GM12878 (cell line): ENCODE measurements at regions not wholly inside any gene's neighbourhood (a gene's known extent, or its start where the extent isn't known, plus 50 kb on each side); places are given as distances from the start of the nearest gene placed in this dataset.

Experiments used
- ATAC-seq: fragments of 200-7000 bp; cut with Tn5 transposase; 3 replicates; pipeline ENCODE4 v1.9.1; 2020; ENCODE audit warnings: mild to moderate bottlenecking, moderate library complexity
- BruUV-seq: library from RNA; stranded (reverse); fragments of 400-500 nt; replicated peaks from 2 replicates; lab custom pipeline; 2021; lab: Mats Ljungman, UMichigan
- CTCF ChIA-PET: fragments of 300-600 bp; sonication (Branson Sonifier 250); formaldehyde crosslinking; extraction: SDS; loops from one replicate; lab custom pipeline; 2021; ENCODE audit warnings: inconsistent platforms; lab: Yijun Ruan, JAX
- POLR2A ChIA-PET: fragments of 350-600 bp; formaldehyde crosslinking; extraction: SDS; loops from one replicate; lab custom pipeline; 2021; ENCODE audit warnings: inconsistent platforms; lab: Charles Lee
- RAD21 ChIA-PET: fragments of 300-600 bp; sonication (Branson Sonifier 250); formaldehyde crosslinking; loops from one replicate; lab custom pipeline; 2023; ENCODE audit warnings: antibody characterized with exemption; ENCODE audit not compliant: unreplicated experiment; lab: Charles Lee
- SMC1A ChIA-PET: fragments of 300-600 bp; sonication (Branson Sonifier 250); formaldehyde crosslinking; loops from one replicate; lab custom pipeline; 2023; ENCODE audit not compliant: unreplicated experiment, uncharacterized antibody; lab: Charles Lee
- DNase-seq: peaks from one replicate; pipeline ENCODE4 v3.0.0-alpha.2; 2011; ENCODE audit warnings: low read depth, low spot score
- FAIRE-seq: peaks from 3 replicates; lab custom pipeline; 2011; peaks lifted over from hg19 to GRCh38; lab: Jason Lieb, UNC
- H2AFZ ChIP-seq: 2 replicates; pipeline ENCODE4 v1.6.0; 2011; ENCODE audit warnings: low read depth, low read length, control low read depth; ENCODE audit not compliant: control insufficient read depth
- H3K27ac ChIP-seq: 2 replicates; pipeline ENCODE4 v1.5.1; 2011; ENCODE audit warnings: control low read depth; ENCODE audit not compliant: control insufficient read depth, insufficient read depth
- H3K27me3 ChIP-seq, 2 experiments: replicated peaks in 1 of 2; 2 replicates each; pipeline versions ENCODE4 v1.6.0 to v1.6.1; 2011; ENCODE audit warnings: low read length in 1 of 2; ENCODE audit not compliant: control insufficient read depth in 2 of 2, insufficient read depth in 2 of 2
- H3K36me3 ChIP-seq, 2 experiments: 2 replicates each; pipeline ENCODE4 v1.5.1; 2011; ENCODE audit warnings: low read length in 1 of 2; ENCODE audit not compliant: control insufficient read depth in 2 of 2, insufficient read depth in 2 of 2
- H3K4me1 ChIP-seq: 2 replicates; pipeline ENCODE4 v1.6.1; 2011; ENCODE audit warnings: mild to moderate bottlenecking, low read length, moderate library complexity, mixed read lengths; ENCODE audit not compliant: control insufficient read depth, insufficient read depth
- H3K4me2 ChIP-seq: 2 replicates; pipeline ENCODE4 v1.6.0; 2011; ENCODE audit warnings: control low read depth; ENCODE audit not compliant: control insufficient read depth, insufficient read depth
- H3K4me3 ChIP-seq: fragments of 200-600 bp; sonication (generic); 2 replicates; pipeline ENCODE4 v1.5.1; 2016
- H3K79me2 ChIP-seq: 2 replicates; pipeline ENCODE4 v1.6.0; 2011; ENCODE audit warnings: low read length; ENCODE audit not compliant: control insufficient read depth, insufficient read depth
- H3K9ac ChIP-seq: 2 replicates; pipeline ENCODE4 v1.8.0; 2011; ENCODE audit warnings: low read length, control low read depth, mixed read lengths; ENCODE audit not compliant: control insufficient read depth, insufficient read depth
- H3K9me3 ChIP-seq: replicated peaks from 3 replicates; pipeline ENCODE4 v1.5.1; 2011; ENCODE audit warnings: mild to moderate bottlenecking, low read length; ENCODE audit not compliant: control insufficient read depth, insufficient read depth
- H4K20me1 ChIP-seq: 2 replicates; pipeline ENCODE4 v1.6.0; 2011; ENCODE audit not compliant: control insufficient read depth, insufficient read depth
- ETV6 ChIP-seq, 2 experiments: fragments of 450-650 bp in 1 of 2; IDR thresholded peaks in 1 of 2; conservative IDR thresholded peaks in 1 of 2; 2 replicates each; pipeline ENCODE4 v1.6.1; 2014; ENCODE audit warnings: antibody characterized with exemption in 1 of 2, borderline replicate concordance in 1 of 2, low read depth in 1 of 2, mild to moderate bottlenecking in 1 of 2, moderate library complexity in 1 of 2
- HCFC1 ChIP-seq: fragments of 150-350 bp; IDR thresholded peaks from 2 replicates; pipeline ENCODE4 v1.6.1; 2014; ENCODE audit warnings: low read length
- LARP7 ChIP-seq: fragments of 450-650 bp; IDR thresholded peaks from 2 replicates; pipeline ENCODE4 v1.6.1; 2017; ENCODE audit warnings: mild to moderate bottlenecking
- MEF2A ChIP-seq: IDR thresholded peaks from 2 replicates; pipeline ENCODE4 v1.6.1; 2011; ENCODE audit warnings: low read depth, mild to moderate bottlenecking, low read length, moderate library complexity; ENCODE audit not compliant: insufficient read depth
- RAD21 ChIP-seq: IDR thresholded peaks from 2 replicates; pipeline ENCODE4 v1.6.1; 2011; ENCODE audit warnings: mild to moderate bottlenecking, low read depth, low read length, moderate library complexity; ENCODE audit not compliant: insufficient read depth
- SMC3 ChIP-seq: IDR thresholded peaks from 2 replicates; pipeline ENCODE4 v1.6.1; 2011; ENCODE audit warnings: low read length, improper control_type of control experiment, borderline replicate concordance
- SP1 ChIP-seq: IDR thresholded peaks from one replicate; pipeline ENCODE4 v1.6.1; 2011; ENCODE audit warnings: low read depth, low read length
- SRF ChIP-seq, 2 experiments: IDR thresholded peaks; 2 replicates each; pipeline ENCODE4 v1.6.1; 2011; ENCODE audit warnings: low read depth in 2 of 2, low read length in 2 of 2, mild to moderate bottlenecking in 1 of 2, moderate library complexity in 1 of 2
- STAT1 ChIP-seq: fragments of 450-650 bp; conservative IDR thresholded peaks from 2 replicates; pipeline ENCODE4 v1.6.1; 2014; ENCODE audit warnings: antibody characterized with exemption, mild to moderate bottlenecking
- TCF12 ChIP-seq: IDR thresholded peaks from 2 replicates; pipeline ENCODE4 v1.6.1; 2011; ENCODE audit warnings: low read depth, mild to moderate bottlenecking, low read length
- in situ Hi-C: fragments of 300-500 bp; cut with MboI; formaldehyde crosslinking; loops from 9 replicates; pipeline ENCODE4 v1.14.3; 2018; ENCODE audit warnings: mixed read lengths
- intact Hi-C: fragments of 100-400 bp; cut with micrococcal nuclease; formaldehyde crosslinking; loops from one replicate; pipeline ENCODE4 v1.14.2; 2022; ENCODE audit not compliant: unreplicated experiment
- TF ChIP-seq, protein P1 (sequence below): fragments of 450-650 bp; IDR thresholded peaks from 2 replicates; pipeline ENCODE4 v1.6.1; 2016; ENCODE audit warnings: mild to moderate bottlenecking, moderate library complexity, borderline replicate concordance
- TF ChIP-seq, protein P2 (sequence below): fragments of 450-650 bp; IDR thresholded peaks from 2 replicates; pipeline ENCODE4 v1.6.1; 2017; ENCODE audit warnings: borderline replicate concordance
- TF ChIP-seq, protein P3 (sequence below): fragments of 150-350 bp; IDR thresholded peaks from 2 replicates; pipeline ENCODE4 v1.6.1; 2014; ENCODE audit warnings: mild to moderate bottlenecking, low read depth, low read length
- TF ChIP-seq, protein P4 (sequence below): fragments of 450-650 bp; IDR thresholded peaks from 2 replicates; pipeline ENCODE4 v1.6.1; 2017; ENCODE audit warnings: mild to moderate bottlenecking

DNA sequence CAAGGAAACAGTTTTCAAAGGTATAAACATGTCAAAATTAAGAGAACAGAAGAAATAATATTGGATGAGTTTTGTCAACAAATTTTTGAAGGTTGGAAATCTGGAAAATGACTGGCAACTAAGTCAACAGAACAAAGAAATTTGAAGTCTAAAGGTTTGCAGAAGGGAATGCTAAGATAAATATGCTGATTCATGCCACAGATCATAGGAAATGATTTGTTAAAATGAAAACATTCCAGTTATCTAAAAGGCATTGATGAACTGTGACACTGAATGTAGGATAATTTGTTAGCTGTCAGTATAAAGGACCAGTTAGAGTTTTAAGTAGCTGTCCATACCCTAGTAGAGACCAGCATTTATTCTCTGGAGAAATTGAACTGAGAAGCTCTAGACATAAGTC, 157.9 kb upstream of the CHRM3 start:
- no peak overlapping the region for H3K27ac ChIP-seq
- no peaks in the 10 kb centered on the region for H4K20me1 ChIP-seq
- ChIA-PET POLR2A (no interaction called here), SMC1A (no interaction called here), RAD21 (no interaction called here), CTCF (no interaction called here)
- no peaks in the 10 kb centered on the region for H3K36me3 ChIP-seq
- no peaks in the 10 kb centered on the region for H3K4me1 ChIP-seq
- intact Hi-C loops (no loop called here), in situ Hi-C loops (no loop called here)
- H3K4me3 ChIP-seq, result no peak overlapping the region
- ATAC-seq, result no peak
- no peaks in the 10 kb centered on the region for H3K27me3 ChIP-seq
- H3K4me2 ChIP-seq, result no peak overlapping the region
- no peaks in the 10 kb centered on the region for H3K79me2 ChIP-seq
- H3K9ac ChIP-seq, result no peak overlapping the region
- no peak for FAIRE-seq
- no peak overlapping the region for H2AFZ ChIP-seq
- no peak for TF ChIP-seq SP1
- TF ChIP-seq TCF12, result no peak
- TF ChIP-seq, protein P1, sequence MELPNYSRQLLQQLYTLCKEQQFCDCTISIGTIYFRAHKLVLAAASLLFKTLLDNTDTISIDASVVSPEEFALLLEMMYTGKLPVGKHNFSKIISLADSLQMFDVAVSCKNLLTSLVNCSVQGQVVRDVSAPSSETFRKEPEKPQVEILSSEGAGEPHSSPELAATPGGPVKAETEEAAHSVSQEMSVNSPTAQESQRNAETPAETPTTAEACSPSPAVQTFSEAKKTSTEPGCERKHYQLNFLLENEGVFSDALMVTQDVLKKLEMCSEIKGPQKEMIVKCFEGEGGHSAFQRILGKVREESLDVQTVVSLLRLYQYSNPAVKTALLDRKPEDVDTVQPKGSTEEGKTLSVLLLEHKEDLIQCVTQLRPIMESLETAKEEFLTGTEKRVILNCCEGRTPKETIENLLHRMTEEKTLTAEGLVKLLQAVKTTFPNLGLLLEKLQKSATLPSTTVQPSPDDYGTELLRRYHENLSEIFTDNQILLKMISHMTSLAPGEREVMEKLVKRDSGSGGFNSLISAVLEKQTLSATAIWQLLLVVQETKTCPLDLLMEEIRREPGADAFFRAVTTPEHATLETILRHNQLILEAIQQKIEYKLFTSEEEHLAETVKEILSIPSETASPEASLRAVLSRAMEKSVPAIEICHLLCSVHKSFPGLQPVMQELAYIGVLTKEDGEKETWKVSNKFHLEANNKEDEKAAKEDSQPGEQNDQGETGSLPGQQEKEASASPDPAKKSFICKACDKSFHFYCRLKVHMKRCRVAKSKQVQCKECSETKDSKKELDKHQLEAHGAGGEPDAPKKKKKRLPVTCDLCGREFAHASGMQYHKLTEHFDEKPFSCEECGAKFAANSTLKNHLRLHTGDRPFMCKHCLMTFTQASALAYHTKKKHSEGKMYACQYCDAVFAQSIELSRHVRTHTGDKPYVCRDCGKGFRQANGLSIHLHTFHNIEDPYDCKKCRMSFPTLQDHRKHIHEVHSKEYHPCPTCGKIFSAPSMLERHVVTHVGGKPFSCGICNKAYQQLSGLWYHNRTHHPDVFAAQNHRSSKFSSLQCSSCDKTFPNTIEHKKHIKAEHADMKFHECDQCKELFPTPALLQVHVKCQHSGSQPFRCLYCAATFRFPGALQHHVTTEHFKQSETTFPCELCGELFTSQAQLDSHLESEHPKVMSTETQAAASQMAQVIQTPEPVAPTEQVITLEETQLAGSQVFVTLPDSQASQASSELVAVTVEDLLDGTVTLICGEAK, result no peak
- TF ChIP-seq MEF2A, result no peak
- TF ChIP-seq STAT1, result no peak
- TF ChIP-seq ETV6 (conservative IDR thresholded peaks at IDR 0.05 in 1 of 2, IDR thresholded peaks at IDR 0.05 in 1 of 2; ENCODE audit: borderline replicate concordance in 1 of 2, low read depth in 1 of 2), result no peak
- no peak for TF ChIP-seq LARP7
- TF ChIP-seq HCFC1, result no peak
- TF ChIP-seq, protein P2, sequence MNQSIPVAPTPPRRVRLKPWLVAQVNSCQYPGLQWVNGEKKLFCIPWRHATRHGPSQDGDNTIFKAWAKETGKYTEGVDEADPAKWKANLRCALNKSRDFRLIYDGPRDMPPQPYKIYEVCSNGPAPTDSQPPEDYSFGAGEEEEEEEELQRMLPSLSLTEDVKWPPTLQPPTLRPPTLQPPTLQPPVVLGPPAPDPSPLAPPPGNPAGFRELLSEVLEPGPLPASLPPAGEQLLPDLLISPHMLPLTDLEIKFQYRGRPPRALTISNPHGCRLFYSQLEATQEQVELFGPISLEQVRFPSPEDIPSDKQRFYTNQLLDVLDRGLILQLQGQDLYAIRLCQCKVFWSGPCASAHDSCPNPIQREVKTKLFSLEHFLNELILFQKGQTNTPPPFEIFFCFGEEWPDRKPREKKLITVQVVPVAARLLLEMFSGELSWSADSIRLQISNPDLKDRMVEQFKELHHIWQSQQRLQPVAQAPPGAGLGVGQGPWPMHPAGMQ, result no peak
- TF ChIP-seq, protein P3, sequence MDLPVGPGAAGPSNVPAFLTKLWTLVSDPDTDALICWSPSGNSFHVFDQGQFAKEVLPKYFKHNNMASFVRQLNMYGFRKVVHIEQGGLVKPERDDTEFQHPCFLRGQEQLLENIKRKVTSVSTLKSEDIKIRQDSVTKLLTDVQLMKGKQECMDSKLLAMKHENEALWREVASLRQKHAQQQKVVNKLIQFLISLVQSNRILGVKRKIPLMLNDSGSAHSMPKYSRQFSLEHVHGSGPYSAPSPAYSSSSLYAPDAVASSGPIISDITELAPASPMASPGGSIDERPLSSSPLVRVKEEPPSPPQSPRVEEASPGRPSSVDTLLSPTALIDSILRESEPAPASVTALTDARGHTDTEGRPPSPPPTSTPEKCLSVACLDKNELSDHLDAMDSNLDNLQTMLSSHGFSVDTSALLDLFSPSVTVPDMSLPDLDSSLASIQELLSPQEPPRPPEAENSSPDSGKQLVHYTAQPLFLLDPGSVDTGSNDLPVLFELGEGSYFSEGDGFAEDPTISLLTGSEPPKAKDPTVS, result no peak
- TF ChIP-seq SMC3, result no peak
- TF ChIP-seq RAD21, result no peak
- TF ChIP-seq, protein P4, sequence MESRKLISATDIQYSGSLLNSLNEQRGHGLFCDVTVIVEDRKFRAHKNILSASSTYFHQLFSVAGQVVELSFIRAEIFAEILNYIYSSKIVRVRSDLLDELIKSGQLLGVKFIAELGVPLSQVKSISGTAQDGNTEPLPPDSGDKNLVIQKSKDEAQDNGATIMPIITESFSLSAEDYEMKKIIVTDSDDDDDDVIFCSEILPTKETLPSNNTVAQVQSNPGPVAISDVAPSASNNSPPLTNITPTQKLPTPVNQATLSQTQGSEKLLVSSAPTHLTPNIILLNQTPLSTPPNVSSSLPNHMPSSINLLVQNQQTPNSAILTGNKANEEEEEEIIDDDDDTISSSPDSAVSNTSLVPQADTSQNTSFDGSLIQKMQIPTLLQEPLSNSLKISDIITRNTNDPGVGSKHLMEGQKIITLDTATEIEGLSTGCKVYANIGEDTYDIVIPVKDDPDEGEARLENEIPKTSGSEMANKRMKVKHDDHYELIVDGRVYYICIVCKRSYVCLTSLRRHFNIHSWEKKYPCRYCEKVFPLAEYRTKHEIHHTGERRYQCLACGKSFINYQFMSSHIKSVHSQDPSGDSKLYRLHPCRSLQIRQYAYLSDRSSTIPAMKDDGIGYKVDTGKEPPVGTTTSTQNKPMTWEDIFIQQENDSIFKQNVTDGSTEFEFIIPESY, result no peak
- no peak for TF ChIP-seq SRF (IDR thresholded peaks at IDR 0.05; ENCODE audit: low read depth in 2 of 2, low read length in 2 of 2)
- TF ChIP-seq, all 136 proteins: peak for 0
- no peaks in the 10 kb centered on the region; the same call in 2 of the 3 replicates for H3K9me3 ChIP-seq
- no peak for DNase-seq
- BruUV-seq, result no TSS peak
